GM04503 (cell line): ENCODE measurements at regions not wholly inside any gene's neighbourhood (a gene's known extent, or its start where the extent isn't known, plus 50 kb on each side); places are given as distances from the start of the nearest gene placed in this dataset.

ENCODE experiments used
- DNase-seq: peaks from one replicate; pipeline ENCODE4 v3.0.0-alpha.2; 2012; ENCODE audit warnings: low read depth

DNA sequence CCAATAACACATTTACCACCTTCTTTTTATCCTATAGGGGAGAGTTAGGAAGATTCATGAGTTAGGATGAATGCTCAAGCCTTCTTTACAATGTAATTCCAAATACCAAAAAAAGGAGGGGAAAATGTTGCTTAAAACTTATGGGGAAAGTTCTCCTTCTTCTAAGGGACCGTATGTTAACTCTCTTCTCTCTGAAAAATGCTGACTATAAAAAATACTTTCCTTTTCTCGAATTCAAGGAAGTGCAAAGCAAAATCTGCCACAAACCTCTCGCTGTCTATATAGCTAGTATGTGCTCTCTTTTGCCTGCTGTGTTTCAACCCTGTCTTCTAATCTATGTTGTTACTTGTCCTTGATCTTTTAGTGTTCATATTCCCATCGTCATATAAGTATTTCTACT, 768.6 kb upstream of the C9orf72 start:
- no peak for DNase-seq

DNA sequence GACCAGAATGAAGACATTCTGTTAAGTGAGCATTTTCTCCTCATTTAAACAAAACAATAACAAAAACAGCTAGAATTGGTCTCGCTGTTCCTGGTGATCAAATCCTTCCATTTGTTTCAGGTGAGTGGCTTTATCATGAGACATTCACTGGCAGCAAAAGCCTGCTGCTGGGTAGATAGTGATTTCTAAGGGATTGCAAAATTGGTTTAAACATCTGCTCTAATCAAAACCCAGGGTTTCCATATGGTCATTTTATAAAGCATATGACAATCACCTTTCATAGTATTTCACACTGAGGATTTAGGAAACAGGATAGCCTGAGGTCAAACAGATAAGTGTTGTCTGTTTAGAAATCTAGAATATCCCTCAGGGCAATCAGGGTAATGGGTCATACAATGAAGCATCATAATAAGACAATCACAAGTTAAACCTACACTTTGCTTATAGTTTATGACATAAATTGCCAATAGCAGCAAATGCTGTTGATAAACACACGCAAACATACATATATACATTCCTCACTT, 769.6 kb upstream of the C9orf72 start:
- DNase-seq = no peak

DNA sequence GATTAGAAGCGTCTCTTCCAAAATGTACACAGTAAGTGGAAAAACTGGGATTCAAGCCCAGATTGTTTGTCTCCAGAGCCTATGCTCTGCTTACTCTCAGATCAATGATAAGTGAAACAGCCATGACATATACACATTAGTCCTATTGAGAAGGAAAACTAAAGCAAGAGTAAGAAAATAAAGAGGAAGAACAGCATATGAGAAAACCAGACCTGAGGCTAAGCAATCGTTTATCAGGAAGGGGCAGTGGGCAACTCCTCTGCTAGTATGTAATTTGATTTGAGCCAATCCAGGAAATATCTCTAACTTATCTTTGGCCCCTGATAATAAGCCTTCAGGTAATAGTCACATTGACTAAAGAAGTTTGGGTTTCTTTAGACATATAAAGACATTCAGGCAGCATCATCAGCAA, 789.9 kb upstream of the C9orf72 start:
- DNase-seq = no peak

DNA sequence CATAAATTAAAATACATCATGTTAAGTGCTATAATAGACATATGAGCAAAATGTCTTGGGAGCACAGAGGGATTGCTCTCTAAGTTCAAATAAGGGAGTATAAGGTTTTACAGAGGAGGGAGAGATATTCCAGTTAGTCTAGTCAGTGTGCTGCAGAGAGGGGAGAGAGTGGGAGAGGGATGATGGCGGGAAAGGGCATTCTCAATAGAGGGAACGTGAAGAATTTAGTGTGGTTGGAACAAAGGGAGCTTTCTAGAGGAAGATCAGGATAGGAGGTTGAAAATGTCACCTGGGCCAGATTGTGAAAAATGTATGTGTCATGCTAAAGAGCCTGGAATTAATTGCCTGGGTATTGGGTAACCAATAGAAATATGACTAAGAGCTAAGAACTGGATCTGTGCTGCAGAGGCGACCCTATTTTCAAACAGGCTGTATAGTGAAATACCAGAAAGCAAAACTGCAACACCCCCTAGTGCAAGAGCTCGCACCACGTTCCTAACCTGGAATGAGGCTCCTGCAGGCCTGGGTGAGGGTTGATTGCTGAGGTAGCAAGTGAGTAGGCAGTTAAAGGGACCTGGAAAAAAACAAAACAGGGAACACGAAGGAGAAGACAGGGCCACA, 791.8 kb upstream of the C9orf72 start:
- DNase-seq = no peak

DNA sequence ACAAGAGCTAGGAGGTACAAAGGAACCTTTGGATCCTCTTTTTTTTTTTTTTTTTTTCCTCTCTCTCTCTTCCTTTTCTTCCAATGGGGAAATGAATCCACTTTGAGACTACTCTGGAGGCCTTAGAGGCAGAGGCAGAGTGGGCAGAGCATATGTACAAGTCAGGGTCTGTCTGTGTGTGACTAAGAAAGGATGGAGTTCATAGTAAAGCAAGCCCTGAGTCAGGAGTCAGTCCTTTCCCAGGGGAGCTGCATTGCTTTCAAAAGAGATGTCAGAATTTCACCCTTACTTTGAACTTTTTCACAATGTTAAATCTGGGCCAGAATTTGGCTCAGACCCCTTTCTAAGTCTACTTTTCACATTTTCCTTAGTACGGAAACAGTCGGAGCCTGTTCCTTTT, 792.4 kb upstream of the C9orf72 start:
- DNase-seq = no peak

DNA sequence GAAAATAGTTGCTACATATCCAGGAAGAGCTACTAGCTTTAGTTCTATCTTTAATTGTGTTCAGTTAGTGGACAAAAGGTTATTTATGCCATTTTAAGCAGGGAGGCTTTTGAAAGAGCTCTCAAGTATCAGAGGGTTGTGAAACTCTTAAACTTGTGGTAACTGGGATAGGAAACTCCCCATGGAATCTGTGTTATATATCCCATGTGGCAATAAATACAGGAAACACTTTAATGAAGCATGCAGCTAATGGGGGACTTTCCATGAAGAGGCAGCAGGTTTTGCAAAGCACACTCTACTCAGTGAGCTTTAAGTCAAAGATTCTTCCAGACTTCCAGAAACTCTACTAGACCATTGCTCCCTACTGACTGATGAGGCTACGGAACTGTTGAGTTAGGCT, 805.0 kb upstream of the C9orf72 start:
- no peak for DNase-seq

DNA sequence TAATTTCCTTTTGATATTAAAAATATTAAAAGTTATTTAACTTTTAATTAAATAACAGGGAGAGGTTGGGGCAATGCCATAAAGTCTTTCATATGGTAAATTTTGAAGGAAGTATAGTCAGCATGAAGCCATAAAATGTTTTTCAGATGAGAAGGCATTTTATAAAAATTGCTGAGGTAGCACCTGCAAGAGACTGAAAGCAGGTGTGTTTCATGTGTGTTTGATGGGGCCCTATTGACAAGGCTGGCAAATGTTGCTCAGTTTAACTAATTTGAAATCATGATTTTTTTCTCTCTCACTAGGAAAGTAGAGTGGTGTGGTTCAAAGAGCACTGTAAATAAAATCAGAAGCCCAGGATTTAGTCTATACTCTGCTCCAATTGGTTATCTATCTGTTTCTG, 805.8 kb upstream of the C9orf72 start:
- no peak for DNase-seq

DNA sequence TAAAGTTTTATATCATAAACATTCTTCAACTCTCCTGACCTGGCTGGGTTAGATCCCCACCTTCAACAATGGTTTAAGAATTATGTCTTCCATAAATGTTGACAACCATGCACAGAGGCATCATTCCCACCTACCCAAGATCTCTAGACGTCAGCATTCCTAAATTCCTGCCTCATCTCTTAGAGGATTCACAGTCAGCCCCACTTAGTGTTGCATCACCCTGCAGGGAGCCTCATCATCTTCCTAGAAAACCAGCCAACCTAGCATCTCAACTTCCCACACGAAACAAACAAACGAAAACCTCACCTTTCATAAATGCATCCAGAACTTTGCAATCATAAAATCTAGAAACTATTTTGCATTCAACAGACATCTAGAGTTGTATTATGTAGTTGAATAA, 816.1 kb upstream of the C9orf72 start:
- DNase-seq = no peak

DNA sequence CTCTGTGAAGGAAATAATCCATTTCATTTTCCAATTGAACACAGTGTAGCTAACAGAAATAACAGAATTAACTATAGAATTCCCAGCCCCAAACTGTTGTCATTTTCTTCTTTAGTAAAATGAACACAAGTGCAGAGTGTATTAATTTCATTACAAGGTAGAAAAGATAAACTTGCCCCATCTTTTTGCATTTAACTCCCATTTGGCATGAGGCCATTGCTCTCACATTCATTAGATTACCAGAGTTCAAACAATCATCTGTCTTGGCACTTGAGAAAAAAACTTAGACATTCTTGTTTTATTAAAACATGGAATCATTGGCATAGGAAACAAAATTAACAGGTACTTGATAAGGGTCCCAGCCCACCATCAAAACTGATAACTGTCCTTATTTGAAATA, 821.5 kb upstream of the C9orf72 start:
- DNase-seq = no peak

DNA sequence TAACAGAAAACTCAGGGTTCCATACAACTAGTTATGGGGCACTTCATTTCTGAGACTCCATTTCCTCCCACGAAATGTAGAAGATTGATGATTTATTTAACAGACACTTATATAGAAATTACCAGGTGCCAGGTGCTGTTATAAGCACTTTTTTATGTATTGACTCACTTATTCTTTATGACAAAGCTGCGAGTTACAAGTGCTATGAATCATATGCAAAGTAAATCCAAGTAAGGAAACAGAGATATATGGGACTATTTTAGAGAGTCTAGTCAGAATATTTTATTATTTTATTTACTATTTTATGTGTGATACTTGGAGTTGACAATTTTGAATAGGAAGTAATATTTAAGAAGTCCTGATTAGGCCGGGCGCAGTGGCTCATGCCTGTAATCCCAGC, 822.8 kb upstream of the C9orf72 start:
- no peak for DNase-seq

DNA sequence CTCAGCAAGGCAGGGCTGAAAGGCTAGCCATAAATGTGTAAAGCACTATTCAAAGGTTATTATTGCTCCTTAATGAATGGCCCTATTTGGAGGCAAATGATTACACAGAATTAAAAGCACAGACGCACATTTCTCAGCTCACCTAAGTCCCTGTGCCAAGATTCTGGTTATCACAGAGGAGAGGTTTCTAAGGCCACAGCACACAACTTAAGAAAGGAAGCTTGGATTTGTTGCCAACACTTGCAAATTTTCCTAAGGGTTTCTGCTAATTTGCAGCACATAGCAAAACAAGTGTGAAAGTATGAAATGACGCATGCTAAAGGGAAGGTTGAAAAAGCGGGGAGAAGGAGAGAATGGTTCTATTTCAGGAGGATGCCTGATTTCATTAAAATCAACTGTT, 834.1 kb upstream of the C9orf72 start:
- DNase-seq = no peak

DNA sequence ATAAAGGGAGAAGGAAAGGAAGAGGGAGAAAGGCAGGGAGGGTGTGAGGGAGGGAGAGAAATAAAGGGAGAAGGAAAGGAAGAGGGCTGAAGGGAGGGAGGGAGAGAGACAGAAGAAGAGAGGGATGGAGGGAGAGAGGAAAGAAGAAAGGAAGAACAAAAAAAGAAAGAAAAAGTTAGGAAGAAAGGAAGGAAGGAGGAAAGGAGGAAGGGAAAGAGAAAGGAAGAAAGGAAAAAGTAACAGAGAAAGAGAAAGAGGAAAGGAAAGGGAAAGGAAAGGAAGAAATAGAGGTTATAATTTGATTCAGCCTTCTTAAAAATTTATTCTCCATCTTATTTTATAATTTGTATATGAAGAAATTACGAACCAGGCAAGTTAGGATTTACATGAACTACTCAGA, 836.6 kb upstream of the C9orf72 start:
- no peak for DNase-seq

DNA sequence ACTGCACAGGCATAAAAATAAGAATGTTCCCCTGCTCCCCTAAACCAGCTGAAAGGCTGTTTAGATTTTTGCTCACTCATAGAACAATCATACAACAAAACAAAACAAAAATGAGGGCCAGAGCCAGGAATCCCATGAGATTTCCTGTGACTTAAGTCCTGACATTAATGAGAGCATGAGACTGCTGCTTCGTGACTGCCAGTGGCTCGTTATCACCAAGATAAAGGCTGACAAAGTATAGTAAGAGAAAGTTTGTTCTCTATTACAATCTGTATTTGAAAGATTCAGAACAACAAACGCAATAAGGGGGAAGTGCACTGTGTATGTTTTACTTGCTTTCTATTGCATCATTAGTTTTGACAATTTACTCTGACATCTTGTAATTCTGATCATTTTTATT, 837.1 kb upstream of the C9orf72 start:
- DNase-seq = no peak

DNA sequence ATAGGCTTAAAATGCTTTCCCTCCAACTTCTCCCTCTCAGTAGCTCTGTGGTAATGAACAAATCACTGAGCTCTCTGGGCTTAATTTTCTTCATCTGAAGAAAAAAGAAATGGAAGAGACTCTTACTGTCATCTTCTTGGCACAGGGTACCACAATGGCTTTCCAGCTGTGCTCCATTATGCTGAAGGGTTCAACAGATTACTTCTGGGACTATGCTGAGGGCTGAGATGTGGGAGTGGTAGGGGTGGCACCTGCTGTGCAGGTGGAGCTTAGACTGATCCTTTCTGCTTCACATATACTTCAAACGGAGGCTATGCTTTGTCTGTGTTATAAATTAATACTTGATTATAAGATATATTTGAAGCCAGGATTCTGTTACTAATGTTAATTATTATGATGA, 840.2 kb upstream of the C9orf72 start:
- no peak for DNase-seq

DNA sequence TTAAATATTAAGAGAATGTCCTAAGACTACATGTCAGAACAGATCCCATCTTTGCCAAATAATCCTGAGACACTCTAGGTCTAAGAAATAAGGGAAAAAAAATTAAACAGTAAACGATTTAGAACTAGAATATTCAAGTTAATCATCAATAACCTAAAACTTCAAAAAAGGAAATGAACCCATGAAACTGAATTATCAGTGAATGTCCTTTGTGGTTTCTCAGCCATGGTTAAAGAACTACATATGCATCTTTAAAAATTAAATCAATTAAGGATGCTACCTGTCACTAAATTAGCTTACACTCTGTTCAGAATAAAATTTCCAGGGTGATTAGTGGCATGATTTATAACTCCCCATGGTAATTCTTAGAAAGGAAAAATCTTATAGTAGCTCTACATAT, 850.0 kb upstream of the C9orf72 start:
- DNase-seq = no peak

DNA sequence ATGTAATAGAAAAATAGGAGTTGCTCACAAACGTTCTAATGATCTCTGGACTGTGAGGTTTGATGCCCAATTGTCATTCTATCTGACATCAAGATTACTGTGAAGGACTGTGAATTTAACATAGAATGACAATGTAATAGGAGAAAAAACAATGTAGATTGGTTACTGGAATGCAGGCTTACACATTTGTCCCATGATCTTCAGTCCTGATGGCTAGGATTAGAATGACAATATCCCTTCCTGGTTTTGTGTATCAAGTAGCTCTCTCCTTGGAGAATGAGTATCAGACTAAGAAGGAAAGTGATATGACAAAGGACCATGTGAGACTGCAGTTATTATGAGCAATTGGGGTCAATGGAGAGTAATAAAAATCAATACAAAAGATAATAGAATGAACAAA, 862.2 kb upstream of the C9orf72 start:
- no peak for DNase-seq

DNA sequence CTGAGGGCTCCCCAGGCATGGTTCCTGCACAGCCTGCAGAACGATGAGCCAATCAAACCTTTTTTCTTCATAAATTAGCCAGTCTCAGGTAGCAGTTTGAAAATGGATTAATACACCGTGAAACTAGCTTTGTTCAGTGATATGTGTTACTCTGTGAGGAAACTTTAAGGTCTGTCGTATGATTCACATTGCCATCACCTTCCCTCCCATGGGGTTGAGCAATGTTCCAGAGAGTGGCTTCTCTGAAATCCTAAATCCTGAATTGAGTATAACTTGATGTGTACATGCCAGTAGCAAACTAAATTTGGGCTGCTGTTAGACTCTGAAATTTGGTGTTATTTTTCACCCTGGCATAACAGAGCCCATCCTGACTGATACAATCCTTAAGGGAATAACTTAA, 866.4 kb upstream of the C9orf72 start:
- no peak for DNase-seq

DNA sequence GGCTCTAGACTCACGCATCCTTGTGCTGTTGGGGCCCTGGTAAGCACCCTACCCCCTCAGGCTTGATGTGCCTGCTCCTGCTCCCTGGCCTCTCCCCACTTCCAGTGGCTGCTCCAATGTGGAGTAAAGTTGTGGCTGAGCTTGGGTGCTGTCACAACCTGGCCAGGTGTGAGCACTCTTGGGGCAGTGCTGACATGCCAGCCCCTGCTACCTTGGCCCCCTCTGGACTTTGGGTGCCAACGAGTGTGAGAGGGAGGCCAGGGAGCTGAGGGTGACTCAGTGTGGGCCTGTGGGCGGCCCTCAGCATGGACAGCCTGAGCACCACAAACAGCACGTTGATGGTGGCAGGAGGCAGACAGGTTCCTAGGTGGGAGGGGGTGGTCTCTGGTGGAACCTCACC, 870.2 kb upstream of the C9orf72 start:
- no peak for DNase-seq

DNA sequence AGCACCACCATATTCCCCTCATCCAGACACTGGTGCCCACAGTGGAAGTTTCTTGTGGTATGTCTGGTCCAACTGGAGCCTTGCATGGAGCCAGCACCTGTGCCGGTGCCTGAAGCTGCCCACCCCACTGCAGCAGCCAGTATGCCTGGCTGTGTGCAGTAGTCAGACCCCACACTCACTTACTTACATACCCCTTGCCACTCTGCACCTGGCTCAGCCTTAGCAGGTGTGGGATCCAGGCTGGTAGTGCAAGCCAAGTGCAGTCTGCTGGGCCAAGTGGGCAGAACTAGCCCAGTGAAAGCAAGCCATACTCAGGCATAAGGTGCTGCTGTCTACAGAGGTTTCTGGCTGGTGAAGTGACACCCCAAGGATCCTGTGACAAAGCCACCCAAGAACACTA, 871.4 kb upstream of the C9orf72 start:
- no peak for DNase-seq

DNA sequence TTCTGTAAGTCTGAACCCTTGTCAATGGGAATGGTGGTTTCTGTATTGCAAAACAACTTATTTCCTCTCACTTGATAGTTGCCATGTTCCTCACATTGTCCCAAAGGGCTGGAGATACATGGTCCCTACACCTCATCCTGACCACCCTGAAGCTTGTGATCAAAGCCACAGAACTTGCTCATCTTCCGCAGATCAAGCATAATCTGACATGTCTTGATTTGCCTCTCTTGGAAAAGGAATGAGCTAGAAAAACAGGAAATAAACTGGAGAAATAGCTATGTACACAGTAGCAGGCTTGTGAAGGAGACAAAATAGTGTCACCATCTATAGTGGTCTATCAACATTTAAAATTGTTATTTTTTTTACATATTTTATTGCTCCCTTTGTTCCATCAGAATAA, 871.9 kb upstream of the C9orf72 start:
- no peak for DNase-seq

DNA sequence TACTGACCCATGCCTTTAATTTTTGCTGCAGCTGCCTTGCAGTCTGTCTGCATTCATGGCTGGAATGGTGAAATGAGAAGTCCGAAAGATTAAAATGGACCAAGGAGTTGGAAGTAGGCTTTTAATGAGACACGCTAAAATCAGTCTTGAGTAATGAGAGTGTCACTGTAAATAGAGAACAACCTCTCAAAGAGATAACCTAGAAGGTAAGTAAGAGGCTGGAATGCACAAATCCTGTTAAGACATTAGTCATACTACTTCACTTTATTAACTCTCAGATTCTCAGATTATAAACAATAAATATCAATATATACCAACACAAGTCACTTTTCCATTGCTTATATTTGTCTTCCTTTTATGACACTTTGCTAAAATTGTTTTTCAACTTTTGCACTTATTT, 880.6 kb upstream of the C9orf72 start:
- DNase-seq = no peak

DNA sequence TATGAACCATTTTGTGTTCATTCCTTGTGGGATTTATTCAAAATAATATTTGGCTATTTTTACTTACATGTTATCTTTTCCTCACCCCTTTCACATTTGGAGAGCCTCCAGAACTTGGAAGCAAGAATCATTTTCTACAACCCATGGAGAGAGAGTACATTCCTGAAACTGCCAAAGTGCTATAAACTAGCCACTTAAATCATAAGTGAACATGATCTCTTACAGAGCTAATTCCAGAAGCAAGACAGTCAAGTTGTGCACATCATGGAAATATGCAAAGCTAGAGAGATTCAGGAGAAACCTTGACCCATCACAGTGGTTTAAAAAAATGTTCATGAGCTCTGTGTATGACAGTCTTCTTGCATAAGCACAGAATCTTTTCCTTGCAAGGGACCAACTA, 883.6 kb upstream of the C9orf72 start:
- DNase-seq = no peak

DNA sequence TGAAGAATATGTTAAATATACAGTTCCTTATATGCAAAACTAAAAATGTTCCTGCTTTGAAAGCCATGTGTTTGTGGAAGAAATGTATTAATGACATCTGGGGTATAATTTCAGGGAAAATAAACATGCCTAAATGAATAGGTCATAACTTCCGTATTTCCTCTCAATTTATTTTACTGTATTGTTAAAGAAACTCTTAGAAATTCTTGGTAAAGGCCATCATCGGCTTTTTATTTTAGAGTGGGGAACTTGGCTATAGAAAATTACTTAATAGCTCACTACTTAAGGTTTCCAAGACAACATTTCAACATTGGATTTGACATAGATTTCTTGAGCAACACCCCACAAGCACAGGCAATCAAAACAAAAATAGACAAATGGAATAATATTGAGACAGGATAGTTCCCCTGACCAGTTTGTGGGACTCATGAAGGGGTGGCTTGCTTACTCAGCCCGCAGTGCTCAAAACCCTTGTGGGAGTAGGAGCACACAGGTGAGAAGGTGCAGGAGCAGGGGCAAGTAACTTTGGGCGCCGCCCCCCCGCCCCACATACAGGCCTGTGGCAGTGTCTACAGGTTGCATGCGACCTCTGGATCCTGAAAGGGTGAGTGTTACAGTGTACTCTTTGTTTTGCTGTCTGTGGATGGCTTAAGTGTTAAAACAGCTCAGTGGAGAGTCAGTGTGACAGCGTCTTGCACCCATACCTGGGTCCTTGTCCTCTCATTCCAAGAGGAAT, 891.4 kb upstream of the C9orf72 start:
- DNase-seq = no peak

DNA sequence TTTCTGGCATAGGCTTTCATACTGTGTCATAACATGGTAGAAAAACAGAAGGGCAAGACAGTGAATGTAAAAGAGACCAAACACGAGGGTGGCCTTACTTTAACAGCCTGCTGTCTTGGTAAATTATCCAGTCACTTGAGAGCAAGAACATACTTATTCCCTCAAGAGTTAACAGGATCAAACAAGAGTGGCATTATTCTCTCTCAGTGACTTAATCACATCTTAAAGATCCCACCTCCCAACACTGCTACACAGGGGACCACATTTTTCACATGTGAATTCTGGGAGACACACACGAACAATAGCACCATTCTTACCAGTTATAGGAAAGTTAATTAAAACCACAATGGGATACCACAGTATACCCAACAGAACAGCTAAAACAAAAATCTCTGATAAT, 898.0 kb upstream of the C9orf72 start:
- no peak for DNase-seq
